Fibroblast of mammary gland (primary cell): ENCODE measurements at regions not wholly inside any gene's neighbourhood (a gene's known extent, or its start where the extent isn't known, plus 50 kb on each side); places are given as distances from the start of the nearest gene placed in this dataset.

Source experiments
- DNase-seq: peaks from one replicate; pipeline ENCODE4 v3.0.0-alpha.2; 2010; ENCODE audit warnings: low read depth
- H3K4me3 ChIP-seq: 2 replicates; pipeline ENCODE4 v1.5.1; 2011; ENCODE audit warnings: low read depth, mild to moderate bottlenecking, low read length, moderate library complexity; ENCODE audit not compliant: control insufficient read depth
- TF ChIP-seq, protein P1 (sequence below): conservative IDR thresholded peaks from 2 replicates; pipeline ENCODE4 v1.5.1; 2011; ENCODE audit warnings: low read depth, low read length, inconsistent platforms; ENCODE audit not compliant: control insufficient read depth, insufficient read depth

DNA sequence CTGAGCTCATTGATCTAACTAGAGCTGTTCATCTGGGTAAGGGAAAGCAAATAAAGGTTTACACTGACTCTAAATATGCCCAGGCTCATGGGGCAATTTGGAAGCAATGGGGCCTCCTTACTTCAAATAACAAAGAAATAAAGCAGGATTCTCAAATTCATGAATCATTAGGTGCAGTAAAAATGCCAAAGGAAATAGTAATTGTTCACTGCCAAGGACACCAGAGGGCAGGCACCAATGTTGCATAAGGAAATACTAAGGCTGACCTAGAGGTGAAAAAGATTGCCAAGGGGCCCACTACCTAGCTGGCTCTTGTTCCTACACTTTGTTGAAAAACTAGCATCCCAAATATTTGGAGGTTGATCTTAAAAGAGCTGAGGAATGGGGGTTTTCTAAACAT is 1686.7 kb upstream of the MIR17HG start:
- no peak for DNase-seq
- no peak overlapping the region for H3K4me3 ChIP-seq
- TF ChIP-seq, protein P1, sequence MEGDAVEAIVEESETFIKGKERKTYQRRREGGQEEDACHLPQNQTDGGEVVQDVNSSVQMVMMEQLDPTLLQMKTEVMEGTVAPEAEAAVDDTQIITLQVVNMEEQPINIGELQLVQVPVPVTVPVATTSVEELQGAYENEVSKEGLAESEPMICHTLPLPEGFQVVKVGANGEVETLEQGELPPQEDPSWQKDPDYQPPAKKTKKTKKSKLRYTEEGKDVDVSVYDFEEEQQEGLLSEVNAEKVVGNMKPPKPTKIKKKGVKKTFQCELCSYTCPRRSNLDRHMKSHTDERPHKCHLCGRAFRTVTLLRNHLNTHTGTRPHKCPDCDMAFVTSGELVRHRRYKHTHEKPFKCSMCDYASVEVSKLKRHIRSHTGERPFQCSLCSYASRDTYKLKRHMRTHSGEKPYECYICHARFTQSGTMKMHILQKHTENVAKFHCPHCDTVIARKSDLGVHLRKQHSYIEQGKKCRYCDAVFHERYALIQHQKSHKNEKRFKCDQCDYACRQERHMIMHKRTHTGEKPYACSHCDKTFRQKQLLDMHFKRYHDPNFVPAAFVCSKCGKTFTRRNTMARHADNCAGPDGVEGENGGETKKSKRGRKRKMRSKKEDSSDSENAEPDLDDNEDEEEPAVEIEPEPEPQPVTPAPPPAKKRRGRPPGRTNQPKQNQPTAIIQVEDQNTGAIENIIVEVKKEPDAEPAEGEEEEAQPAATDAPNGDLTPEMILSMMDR, result no peak

DNA sequence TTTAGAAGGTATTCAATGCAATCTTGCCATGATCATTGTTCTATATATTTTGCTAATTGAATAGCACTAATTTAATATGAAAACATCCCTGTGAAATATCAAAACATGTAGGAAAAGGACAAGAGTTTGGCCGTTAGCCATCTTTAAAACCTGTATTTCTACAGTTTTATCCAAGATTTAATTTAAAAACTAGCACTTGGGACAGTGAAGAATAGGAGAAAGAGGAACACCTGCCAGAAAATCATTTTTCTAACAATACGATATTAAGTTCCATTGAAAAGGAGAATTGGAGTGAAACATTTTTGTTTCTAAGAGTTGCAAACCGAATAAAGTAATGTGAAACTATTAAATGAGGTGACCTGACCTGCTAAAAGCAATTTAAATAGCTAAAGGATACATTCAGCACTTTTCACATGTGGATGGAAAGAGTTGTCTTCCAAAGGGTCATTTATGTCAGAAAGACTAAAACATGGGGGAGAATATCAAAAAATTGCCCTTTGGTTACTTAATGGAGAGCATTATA is 1673.6 kb upstream of the MIR17HG start:
- TF ChIP-seq, protein P1, result no peak
- no peak for DNase-seq
- H3K4me3 ChIP-seq, result no peak overlapping the region

DNA sequence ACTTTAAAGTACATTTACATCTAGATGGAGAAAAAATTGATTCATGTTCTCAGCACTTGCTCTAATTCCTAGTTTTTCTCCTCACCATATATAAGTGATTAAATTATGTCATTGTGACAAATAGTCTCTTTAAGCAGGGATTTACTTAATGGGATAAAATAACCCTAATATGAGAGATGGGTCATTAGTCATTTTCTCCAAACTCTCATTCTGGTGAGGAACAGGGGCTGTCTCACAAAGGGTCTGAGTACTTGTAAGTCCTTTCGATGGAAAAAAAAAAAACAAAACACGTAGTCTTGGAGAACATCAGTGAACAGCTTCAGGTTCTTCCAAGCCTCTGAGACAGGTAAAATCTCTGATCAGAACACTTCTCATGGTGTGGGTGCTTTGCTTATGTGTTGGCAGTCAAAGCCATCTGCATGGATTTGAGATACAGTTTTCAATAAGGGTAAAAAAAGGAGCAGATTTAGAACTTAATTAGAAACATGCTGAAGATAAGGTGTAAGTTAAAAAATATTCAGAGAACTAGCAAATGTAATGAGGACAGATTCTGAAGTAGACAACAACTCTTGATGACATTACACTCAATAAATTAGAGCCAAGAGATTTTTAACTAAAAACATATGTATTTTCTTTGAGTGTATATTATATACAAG is 1668.9 kb upstream of the MIR17HG start:
- TF ChIP-seq, protein P1, result no peak
- no peak for DNase-seq
- H3K4me3 ChIP-seq, result no peak overlapping the region

DNA sequence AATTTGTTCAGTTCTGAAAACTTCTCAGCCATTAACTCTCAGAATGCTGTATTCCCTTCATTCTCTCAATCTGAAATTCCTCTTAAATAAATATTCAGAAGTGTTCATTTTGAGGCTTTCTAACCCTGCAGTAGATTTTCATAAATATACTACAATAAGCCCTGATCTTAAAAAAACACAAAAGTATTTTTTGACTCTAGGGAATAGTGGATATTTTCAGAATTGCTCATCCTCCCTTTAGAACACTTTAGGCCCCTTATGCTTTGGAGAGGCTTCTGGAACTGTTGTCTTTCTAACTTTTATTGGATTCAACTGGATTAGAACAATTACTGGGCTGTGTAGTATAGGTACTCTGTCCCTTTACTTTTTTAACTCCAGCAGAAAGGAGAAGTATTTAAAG is 1662.6 kb upstream of the MIR17HG start:
- TF ChIP-seq, protein P1, result no peak
- peak; percentile 3 for DNase-seq
- no peak overlapping the region for H3K4me3 ChIP-seq

DNA sequence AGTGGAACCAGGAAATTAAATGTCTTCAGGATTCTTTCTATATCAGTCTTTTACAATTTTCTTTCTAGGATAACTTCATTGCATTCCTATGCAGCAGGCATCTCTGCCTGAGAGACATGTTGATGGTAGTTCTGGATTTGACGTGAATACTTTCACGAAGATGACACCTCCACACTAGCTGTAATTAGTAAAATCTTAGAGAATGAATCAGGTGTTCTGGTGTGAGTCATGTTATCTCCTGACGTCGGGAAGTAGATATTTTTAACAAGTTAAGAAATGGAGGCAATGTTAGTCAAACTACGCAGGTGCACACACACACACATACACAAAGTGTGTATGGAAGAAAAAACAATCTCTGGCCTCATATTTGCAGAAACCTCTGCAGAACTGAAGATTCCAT is 1661.3 kb upstream of the MIR17HG start:
- TF ChIP-seq, protein P1, result no peak
- H3K4me3 ChIP-seq, result no peak overlapping the region
- no peak for DNase-seq

DNA sequence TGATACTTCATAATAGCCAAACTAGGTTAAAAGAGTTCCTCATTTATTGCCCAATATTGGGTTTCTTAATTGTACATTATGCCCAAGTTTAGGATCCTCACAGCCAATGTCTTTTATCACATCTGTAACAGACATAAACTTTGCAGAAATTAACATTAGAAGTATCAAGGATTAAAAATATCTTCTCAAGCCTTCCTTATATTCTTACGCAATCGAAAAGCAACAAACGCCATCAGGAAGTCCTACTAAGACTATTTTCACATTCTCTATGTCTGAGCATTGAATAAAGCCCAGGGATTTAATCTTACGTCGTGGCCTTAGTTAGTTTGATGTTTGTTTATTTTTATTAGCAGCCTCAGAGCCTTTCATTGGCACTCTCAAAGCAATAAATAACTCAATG is 1660.4 kb upstream of the MIR17HG start:
- no peak overlapping the region for H3K4me3 ChIP-seq
- peak; percentile 8 for DNase-seq
- TF ChIP-seq, protein P1, result no peak
